ENCODE measurements at regions not wholly inside any gene's neighbourhood (a gene's known extent, or its start where the extent isn't known, plus 50 kb on each side); places are given as distances from the start of the nearest gene placed in this dataset.

DNA sequence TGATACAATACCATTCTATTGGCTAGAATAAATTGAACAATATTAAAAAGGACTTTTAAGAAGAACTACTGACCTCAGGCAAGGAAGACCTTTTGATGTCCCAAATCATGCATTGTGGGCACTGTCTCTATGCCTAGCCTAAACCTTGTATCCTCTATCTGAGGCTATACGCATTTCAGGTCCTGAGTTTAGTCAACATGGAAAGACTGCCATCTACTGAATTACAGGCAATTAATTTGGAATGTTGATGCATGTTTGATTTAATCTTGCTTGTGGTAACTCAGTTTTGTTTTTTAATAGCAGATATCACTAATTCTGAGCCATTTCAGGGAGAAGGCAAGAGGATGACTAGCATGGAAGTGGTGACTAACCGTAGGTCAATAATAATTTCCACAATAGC is 585.3 kb upstream of the CCNG1 start:
- H3K4me3 ChIP-seq (ENCODE audit: low read depth, low read length): no peak overlapping the region
- TF ChIP-seq, protein P1, sequence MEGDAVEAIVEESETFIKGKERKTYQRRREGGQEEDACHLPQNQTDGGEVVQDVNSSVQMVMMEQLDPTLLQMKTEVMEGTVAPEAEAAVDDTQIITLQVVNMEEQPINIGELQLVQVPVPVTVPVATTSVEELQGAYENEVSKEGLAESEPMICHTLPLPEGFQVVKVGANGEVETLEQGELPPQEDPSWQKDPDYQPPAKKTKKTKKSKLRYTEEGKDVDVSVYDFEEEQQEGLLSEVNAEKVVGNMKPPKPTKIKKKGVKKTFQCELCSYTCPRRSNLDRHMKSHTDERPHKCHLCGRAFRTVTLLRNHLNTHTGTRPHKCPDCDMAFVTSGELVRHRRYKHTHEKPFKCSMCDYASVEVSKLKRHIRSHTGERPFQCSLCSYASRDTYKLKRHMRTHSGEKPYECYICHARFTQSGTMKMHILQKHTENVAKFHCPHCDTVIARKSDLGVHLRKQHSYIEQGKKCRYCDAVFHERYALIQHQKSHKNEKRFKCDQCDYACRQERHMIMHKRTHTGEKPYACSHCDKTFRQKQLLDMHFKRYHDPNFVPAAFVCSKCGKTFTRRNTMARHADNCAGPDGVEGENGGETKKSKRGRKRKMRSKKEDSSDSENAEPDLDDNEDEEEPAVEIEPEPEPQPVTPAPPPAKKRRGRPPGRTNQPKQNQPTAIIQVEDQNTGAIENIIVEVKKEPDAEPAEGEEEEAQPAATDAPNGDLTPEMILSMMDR (IDR thresholded peaks at IDR 0.05; ENCODE audit: insufficient read depth, low read length): no peak
- DNase-seq (ENCODE audit: low read depth): no peak

DNA sequence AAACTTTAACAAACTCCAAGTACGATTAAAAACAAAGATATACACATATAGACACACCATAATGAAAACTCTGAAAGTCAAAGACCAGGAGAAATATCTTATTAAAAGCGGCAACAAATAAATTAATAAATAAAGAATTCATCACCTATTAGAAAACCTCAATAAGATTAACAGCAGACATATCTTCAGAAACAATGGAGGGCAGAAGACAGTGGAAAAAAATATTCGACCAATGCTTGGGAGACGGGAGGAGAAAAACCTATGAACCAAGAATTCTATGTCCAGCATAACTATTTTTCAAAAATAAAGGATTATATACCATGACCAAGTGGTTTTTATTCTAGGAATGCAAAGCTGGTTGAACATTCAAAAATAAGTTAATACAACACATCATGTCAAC is 578.6 kb upstream of the CCNG1 start:
- no peak overlapping the region for H3K4me3 ChIP-seq (ENCODE audit: low read depth, low read length)
- no peak for DNase-seq (ENCODE audit: low read depth)
- TF ChIP-seq, protein P1 (IDR thresholded peaks at IDR 0.05; ENCODE audit: insufficient read depth, low read length): no peak

DNA sequence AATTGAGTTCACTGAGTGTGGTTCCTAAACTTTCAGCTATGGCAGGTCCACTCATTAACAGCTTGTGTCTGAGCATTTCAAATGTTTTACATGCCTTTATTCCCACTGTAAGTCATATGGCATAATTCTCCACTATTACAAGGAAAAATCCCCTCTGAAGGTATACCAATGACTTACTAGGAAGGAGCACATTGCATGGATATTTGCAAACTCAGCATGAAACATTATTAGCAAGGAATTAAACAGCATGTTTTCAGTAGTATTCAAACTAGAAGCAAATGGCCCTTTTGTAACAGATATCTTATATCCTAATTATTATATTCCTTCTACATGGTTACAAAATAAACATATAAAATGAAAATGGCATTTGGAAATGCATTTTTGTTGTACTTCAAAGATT is 566.4 kb upstream of the CCNG1 start:
- TF ChIP-seq, protein P1 (IDR thresholded peaks at IDR 0.05; ENCODE audit: insufficient read depth, low read length): no peak
- DNase-seq (ENCODE audit: low read depth): no peak
- H3K4me3 ChIP-seq (ENCODE audit: low read depth, low read length): no peak overlapping the region

DNA sequence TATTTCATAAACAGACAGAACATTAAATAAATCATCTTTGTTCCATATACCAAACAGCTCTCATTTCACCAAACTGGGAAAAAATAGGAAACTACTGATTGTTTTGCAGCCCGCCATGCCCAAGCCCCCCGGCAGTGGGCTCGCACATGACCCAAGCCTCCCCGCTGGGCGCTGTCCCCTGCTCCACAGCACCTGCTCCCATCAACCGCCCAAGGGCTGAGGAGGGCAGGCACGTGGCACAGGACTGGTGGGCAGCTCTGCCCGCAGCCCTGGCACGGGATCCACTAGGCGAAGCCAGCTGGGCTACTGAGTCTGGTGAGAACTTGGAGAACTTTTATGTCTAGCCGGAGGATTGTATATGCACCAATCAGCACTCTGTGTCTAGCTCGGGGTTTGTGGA is 554.8 kb upstream of the CCNG1 start:
- TF ChIP-seq, protein P1 (IDR thresholded peaks at IDR 0.05; ENCODE audit: insufficient read depth, low read length): no peak
- no peak overlapping the region for H3K4me3 ChIP-seq (ENCODE audit: low read depth, low read length)
- DNase-seq (ENCODE audit: low read depth): no peak

DNA sequence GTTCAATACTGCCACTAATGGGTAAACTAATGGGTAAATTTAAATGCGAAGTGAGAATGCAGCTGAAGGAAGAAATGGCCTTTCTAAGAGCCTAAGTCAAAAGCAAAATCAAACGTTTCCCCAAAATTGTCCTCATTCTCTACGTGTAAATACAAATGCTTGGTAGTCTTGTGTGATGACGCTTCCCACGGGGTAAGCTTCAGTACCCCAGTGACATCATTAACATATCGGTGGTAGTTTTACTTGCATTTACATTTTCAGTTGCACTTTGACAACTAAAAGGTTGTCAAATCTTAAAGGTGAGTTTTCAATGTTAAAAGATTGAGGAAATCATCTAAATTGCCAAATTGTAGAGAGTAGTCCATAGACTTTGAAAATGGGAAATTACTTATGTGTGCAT is 550.7 kb upstream of the CCNG1 start:
- TF ChIP-seq, protein P1 (IDR thresholded peaks at IDR 0.05; ENCODE audit: insufficient read depth, low read length): no peak
- no peak overlapping the region for H3K4me3 ChIP-seq (ENCODE audit: low read depth, low read length)
- no peak for DNase-seq (ENCODE audit: low read depth)

DNA sequence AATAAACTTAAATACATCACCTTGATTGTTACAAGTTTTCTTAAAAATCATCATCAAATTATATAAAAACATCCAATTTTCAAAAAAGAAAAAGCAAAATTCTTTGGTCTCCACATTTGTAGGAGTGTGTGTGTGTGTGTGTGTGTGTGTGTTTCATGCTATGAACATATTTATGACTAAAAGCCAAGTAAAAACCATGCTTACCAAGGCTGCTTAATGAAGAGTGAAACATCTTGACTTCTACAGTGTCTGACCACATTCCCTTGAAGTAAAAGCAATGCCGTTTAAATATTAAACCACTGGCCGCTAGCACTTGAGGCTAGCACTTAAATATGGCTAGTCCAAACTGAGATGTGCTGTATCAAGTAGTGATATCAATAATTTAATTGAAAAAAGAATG is 549.1 kb upstream of the CCNG1 start:
- H3K4me3 ChIP-seq (ENCODE audit: low read depth, low read length): no peak overlapping the region
- DNase-seq (ENCODE audit: low read depth): no peak
- TF ChIP-seq, protein P1 (IDR thresholded peaks at IDR 0.05; ENCODE audit: insufficient read depth, low read length): no peak

DNA sequence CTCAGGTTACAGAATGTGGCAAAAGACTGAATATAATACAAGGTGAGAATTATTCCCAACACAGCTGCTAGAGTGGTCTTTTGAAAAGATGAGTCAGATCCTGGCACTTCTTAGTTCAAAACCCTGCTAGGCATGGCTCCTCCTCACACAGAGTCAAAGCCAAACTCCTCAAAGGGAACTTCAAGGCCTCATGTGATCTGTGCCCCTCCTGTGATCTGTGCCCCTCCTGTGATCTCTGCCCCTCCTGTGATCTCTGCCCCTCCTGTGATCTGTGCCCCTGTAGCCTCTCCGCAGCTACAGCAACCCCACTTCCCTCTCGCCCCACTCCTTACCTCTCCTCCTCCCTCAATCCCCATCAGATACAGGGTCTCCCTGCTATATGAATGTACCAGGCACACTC is 525.5 kb upstream of the CCNG1 start:
- no peak overlapping the region for H3K4me3 ChIP-seq (ENCODE audit: low read depth, low read length)
- TF ChIP-seq, protein P1 (IDR thresholded peaks at IDR 0.05; ENCODE audit: insufficient read depth, low read length): no peak
- DNase-seq (ENCODE audit: low read depth): no peak
